ENCODE measurements at regions not wholly inside any gene's neighbourhood (a gene's known extent, or its start where the extent isn't known, plus 50 kb on each side); places are given as distances from the start of the nearest gene placed in this dataset.

DNA sequence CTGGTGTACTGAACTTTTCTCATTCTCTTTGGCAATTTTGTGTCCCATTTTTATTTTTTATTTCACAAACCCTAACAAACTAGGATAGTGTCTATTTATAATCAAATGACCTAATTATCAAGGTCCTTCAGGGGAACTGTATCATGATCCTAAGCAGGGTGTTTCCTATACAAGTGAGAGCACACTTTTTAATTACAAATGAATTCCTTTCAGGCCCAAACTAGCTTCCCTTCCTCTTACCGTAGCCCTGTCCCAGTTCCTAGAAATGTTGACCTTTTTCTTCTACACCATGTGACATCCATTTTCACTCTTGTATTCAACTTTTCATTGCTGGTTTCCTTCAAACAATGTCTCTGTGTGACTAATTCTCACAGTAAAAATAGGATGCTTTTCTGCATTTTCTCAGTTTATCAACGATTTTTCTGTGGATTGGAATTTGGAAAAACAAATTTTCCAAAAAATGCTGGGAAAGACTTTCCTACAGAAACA, 411.4 kb downstream of the CCDC91 start:
- no peak for DNase-seq

DNA sequence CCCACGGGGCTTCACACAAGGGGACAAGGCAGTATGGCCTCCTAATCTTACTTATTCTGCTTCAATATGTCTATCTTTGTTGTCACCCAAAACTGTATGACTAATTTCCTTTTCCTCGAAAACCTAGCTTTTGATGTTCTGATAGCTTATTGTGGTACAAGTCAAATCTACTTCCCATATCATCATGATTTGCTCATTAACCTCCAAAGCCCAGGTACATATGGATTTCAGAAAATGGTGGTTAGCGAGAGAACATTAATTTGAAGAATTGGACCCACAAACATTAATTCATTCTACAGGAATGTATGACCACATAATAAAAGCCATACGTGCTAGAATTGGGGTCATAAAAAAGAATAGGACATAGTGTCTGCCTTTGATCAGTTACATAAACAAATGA, 412.5 kb downstream of the CCDC91 start:
- no peak for DNase-seq

DNA sequence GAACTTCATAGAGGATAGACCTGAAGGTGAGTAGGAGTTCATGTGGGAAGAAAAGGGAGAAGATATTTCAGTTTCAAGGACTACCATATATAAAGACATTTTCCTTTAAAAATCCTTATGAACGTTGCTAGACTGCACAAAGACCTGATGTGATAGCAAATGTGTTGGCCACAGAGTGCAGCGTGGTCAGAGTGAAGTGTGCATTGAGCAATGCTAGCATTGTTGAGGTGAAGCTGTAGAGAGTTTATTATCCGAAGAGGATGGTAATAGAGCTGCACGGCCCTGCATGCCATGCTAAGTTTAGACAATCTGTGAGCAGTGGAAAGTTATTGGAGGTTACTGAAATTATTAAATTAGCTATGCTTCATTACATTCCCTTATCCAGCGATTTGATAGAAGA, 413.0 kb downstream of the CCDC91 start:
- no peak for DNase-seq

DNA sequence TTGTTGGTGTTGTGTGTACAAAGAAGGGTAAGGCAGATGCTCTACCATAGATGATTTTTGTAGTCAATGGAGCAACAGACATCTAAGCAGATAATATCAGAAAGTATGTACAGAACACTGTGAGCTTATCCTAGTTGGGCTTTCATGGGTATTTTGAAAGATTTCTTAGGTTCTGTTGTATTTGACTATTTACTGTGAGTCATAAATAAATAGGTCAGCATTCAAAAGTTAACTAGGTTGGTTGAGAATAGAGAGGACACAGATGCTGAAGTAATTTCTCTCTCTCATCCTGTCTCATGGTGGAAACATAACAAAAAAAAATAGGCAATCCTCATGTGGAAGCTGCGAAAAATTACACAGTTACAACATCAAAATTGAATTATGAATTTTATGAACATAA, 413.5 kb downstream of the CCDC91 start:
- no peak for DNase-seq

DNA sequence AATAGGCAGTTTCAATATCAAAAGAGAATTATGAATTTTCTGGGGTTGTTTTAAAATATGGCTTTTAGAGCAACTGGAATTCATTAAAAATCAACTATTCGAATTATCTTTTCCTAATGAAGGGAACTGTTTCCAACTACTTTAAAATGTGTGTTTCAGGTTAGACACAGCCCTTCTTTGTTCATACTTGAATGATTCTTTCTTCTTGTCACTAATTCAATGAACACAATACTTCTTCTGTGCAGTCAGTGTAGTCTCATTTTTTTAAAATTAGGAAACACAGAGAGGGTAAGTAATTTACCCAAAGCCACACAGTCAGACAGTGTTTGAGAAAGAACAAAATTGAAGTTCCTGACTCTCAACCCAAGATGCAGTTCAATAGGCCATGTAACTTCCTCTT, 414.0 kb downstream of the CCDC91 start:
- DNase-seq, result no peak

DNA sequence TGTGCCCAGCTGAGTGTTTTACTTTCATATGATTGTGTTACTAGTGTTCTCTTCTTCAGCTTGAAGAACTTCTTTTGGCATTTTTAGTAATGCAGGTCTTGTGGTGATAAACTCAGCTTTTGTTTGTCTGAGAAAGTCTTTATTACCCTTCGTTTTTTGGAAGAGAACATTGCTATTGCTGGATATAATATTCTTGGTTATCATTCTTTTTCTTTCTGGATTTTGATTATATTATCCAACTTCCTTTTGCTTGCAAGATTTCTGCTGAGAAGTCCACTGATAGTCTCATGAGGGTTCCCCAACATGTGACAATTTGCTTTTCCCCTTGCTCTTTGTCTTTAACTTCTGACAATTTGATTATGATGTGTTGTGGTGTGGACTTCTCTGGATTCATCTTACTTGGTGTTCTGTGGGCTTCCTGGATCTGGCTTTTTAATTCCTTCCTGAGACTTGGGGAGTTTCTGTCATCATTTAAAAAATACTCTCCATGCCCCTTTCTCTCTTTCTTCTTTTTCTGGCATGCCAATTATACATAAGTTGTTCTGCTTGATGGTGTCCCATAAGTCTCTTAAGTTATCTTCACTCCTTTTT, 416.8 kb downstream of the CCDC91 start:
- DNase-seq, result no peak

DNA sequence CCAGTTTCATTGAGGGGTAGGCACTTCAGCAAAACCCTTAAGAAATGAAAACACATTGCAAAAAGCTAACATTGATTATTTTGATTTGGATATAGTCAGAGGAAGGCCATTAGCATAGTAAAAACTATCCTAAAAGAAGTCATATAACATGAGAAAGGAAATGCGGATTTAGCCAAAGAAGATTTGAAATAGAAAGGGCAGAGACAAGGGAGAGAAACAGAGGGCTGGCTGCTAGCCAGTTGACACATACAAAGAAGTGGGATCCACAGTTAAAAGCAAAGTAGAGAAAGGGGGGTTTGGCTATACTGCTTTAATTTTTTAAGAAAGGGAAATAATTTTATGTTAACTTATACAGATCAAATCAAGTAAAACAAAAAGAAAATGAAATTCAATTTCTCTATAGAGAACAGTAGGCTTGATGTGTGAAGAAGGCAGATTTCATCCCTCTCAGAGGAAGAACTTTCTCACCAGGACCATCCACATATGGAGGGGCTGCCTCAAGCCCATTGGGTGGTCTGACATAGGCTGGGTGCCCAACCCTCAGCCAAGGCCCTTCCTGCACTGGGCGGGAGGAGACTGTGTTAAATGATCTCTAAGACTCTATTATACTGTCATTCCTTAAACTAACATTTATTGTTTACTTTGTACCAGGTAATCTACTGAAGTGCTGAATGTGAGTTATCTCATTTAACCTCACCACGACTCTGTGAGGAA, 420.3 kb downstream of the CCDC91 start:
- no peak for DNase-seq

DNA sequence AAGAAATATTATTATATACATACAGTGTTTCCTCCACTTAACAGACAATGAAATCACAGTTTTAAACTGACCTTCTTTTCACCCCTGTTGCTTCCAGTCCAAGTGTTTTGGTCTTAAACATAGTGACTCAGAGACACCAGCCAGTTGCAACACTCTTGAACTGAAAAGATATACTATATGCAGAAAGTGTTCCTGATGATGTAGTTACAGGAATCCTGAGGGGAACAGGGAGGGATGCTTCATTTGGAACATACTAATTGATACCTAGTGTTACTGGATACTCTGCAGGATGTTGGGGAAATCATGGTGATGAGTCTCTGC, 420.8 kb downstream of the CCDC91 start:
- DNase-seq, result no peak

DNA sequence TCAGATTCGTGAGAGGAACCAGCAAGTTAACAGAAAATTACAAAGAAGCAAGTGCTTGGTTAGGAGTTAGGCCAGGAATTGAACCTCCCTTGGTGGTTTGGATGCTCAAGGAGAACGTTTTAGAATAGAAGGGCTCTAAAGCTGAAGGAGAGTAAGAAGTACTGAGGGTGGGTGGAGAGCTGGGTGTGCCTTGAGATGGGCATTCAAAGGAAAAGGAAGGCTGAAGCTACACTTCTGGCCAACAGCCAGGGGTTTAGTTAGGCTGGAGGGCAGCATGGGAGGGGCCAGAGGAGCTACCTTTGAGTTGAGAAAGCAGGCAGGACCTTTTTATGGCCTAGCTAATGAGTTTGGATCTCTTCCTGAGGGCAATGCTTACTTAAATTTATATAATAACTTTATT, 421.2 kb downstream of the CCDC91 start:
- DNase-seq, result no peak

DNA sequence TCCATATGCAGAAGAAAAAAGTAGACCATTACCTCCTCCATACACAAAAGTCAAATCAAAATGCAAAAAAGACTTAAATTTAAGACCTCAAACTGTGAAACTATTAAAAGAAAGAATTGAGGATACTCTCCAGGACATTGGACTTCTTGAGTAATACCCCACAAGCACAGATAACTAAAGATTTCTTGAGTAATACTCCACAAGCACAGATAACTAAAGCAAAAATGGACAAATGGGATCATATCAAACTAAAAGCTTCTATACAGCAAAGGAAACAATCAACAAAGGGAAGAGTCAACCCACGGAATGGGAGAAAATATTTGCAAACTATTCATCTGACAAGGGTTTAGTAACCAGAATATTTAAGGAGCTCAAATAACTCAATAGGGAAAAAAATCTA, 427.9 kb downstream of the CCDC91 start:
- no peak for DNase-seq

DNA sequence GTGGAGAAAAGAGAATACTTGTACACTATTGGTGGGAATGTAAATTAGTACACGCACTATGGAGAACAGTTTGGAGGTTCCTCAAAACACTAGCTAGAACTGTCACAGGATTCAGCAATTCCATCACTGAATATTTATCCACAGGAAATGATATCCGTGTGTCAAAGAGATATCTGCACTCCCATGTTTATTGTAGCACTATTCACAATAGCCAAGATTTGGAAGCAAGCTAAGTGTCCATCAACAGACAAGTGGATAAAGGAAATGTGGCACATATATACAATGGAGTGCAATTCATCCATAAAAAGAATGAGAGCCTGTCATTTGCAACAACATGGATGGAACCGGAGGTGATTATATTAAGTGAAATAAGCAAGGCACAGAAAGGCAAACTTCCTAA, 428.5 kb downstream of the CCDC91 start:
- DNase-seq, result no peak

DNA sequence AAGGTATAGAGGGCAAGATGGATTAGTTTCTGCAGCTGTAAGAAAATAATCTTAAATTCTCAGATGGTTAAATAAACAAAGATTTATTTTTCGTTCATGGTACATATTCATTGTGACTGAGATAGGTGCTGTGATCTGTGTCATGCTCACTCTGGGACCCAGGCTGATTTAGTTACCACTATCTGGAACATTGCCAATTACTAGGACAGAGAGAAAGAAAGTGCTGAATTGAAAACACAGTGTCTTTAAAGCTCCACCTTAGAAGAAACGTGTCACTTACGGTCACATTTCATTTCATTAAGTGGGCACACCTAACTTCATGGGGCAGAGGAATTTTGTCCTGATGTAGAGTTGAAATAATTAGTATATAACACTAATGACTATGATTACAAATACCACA, 430.0 kb downstream of the CCDC91 start:
- DNase-seq, result no peak

DNA sequence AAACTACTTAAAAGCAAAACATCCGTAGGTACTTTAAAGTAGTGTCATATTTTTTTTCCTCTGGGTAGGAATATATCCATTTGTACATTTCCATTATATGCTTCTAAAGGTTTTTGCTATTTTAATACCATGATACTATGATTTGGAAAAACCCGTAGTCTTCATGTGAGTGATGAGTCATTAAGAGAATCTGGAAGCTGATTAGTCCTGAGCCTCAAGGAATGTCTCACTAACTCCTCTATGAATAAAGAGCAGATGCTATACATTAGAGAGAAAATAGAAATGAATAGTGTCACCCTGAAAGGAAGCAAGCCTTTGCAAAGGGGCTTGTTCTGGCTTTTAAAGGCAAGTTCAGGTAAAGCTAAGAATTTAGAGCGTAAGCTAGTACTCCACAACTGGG, 432.1 kb downstream of the CCDC91 start:
- DNase-seq, result no peak

DNA sequence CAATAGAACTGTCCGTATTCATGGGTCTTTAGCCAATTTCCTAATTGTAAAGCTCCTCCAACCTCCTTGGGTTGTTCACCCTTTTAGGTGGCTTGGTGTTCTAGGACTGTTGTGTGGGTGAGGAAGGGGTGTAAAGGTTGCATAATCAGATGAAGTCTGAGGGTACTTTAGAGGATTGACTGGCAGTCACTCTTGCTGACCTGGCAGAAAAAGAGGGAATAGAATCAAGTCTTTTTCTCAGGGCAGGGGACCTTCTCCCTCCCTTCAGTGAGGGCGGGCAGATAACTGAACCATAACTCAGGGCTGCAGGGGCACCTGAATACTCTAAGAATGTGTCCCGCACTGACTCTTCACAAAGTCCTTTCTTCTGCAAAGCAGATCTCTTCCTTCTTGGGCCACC, 436.2 kb downstream of the CCDC91 start:
- DNase-seq, result no peak

DNA sequence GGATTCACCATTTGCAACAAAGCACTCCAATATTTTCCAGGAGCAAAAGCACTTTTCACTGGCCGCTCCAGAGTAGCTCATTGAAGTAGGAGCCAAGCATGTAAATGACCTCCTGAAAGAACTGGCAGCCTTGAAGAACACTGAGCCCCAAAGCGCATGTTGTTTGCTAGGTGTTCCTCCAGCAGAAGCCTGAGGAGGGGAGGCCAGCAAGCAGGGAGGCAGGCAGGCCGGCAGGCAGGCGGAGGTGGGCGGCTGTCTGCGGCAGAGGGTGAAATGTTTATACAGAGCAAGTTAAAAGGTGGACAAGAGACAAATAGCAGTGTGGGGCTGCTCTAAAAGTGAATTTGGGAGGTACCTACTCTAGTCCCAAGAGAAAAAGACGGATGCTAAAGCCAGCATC, 439.4 kb downstream of the CCDC91 start:
- DNase-seq, result no peak

DNA sequence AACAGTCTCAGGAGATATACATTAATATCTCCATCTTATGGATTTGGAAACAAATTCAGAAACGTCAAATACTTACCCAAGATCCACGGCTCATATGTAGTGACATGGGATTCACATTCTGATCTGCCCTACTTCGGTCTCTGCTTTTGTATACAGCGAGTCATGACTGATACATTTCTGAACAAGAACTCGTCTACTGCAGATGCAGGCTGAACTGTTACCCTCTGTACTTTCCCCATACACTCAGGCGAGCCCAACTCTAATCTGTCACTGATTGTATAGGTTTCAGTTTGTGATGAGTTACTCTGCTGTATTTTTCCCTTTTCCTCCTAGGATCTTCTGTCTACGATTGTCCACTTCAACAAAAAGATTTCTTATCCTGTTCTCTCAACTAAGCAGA, 441.6 kb downstream of the CCDC91 start:
- no peak for DNase-seq

DNA sequence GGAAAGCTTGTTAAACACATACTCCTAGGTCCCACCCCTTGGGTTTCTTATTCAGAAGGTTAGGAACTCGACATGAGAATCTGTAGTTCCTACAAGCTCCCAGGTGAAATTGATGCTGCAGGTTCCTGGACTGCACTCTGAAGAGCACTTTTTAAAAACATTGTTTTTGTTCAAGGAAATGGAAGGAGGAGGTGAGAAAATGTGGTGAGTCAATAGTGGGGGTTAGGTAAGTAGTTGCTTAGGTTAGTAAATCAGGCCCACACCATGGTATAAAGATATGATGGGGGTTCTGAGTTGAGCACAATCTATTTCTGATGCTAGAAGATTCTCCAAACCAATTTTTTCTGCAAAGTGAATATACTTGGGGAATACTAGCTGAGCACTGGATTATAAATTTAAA, 450.3 kb downstream of the CCDC91 start:
- DNase-seq, result no peak

DNA sequence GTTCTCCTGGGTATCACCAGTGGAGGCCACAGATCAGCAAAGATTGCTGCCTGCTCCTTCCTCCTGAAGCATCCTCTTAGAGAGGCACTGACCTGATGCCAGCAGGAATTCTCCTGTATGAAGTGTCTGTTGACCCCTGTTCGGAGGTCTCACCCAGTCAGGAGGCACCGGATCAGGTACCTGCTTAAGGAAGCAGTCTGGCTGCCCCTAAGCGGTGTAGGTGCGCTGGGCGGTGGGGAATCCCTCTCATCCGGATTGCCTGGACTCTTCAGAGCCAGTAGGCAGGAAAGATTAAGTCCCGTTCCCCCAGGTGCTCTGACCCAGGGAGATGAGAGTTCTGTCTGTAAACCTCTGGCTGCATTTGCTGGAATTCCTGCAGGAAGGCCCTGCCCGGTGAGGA, 455.2 kb downstream of the CCDC91 start:
- DNase-seq, result no peak

DNA sequence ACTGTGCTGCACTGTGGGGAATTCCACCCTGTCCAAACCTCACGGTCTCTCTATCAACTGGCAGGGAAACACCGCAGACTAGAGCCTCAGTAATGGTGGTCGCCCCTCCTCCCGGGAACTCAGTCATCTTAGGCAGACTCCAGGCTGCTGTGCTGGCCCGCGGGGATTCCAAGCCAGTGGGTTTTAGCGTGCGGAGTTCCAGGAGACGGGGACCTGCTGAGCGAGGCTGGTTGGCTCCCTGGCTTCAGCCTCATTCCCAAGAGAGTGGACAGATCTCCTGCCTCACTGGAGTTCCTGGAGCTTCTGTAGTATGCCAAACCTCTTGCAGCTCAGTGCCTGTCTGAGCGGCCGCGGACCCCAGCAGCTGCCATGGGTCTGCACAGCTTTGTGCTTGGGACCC, 455.6 kb downstream of the CCDC91 start:
- no peak for DNase-seq

DNA sequence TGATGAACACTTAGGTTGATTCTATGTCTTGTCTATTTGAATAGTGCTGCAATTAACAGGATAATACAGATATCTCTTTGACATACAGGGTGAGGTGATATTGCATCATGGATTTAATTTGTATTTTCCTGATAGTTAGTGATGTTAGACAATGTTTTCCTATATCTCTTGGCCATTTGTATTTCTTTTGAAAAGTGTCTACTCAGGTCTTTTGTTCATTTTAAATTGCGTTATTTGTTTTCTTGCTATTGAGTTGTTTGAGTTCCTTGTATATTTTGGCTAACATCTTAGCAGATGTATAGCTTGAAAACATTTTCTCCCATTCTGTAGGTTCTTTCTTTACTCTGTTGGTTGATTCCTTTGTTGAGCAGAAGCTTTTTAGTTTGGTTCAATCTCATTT, 460.6 kb downstream of the CCDC91 start:
- no peak for DNase-seq

DNA sequence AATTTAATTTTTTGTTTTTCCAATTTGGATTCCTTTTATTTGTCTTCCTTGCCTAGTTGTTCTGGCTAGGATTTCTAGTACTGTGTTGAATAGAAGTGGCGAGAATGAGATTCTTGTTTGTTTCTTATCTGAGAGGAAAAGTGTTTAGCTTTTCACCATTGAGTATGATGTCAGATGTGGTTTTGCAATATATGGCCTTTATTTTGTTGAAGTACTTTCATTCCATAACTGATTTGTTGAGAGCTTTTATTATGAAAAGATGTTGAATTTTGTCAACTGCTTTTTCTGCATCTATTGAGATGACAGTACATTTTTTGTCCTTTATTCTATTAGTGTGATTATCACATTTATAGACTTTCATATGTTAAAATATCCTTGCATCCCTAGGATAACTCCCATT, 462.0 kb downstream of the CCDC91 start:
- no peak for DNase-seq

DNA sequence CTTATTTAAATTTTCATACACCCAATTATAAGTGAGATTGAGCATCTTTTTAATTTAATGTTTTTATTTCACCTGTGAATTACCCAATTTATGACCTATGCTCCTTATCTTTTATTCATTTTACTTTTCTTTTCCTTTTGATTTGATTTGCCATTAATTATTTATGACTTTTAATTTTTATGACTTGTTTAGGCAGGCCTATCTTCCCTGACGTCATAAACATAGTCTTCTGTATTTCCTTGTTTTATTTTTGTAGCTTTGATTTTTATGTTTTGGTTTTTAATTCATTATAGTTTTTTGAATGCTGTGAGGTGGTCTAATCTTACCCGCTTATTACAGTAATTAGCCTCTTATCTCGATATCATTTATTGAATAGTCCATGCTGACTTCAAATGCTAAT, 467.1 kb upstream of the FAR2 start:
- no peak for DNase-seq

DNA sequence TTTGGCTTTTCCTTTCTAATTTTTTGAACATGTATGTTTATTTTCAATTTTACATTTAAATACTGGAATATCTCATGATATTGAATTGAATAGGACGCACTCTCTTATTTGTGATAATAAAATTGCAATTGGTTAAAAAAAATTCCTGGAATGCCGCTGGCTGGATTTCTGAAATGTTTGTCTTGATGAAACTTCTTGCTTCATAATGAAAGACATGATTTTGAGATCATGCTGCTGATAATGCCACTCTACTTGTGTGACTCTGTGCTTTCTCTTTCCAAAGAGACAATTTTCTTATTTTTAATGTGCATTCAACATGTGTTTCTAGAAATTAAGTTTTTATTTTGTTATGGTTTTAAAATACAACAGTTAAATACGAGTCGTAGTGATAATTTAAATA, 465.7 kb upstream of the FAR2 start:
- DNase-seq, result no peak

DNA sequence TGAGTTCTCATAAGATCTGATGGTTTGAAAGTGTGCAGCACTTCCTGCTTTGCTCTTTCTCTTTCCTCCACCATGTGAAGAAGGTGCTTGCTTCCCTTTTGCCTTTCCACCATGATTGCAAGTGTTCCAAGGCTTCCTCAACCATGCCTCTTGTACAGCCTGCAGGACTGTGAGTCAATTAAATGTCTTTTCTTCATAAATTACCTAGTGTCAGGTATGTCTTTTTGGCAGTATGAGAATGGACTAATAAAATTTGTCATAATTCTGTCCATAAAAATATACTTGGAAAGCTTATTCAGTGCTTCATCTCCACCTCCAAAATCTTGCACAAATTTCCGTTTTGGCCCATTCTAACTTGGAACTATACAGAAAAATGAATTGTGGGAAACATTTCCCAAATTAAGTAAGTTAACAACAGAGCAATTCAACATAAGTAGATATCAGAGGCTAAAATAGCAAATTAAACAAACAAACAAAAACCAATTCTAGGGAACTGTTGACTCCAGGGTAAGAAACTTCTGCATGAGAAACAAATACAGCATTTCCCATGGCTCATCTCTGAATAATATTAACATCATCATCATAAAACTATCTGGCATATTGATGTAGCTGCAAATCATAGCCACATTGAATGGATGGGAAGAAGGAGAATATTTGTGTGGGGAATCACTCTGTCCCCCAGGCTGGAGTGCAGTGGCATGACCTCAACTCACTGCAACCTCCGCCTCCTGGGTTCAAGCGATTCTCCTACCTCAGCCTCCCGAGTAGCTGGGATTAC, 459.5 kb upstream of the FAR2 start:
- DNase-seq, result no peak

Measured in NCI-H2227 treated with DMSO at 0.1 percent for 48 hours (cell line).